Muscle of leg (tissue), 3 donors: ENCODE measurements at regions not wholly inside any gene's neighbourhood (a gene's known extent, or its start where the extent isn't known, plus 50 kb on each side); places are given as distances from the start of the nearest gene placed in this dataset.
"Not testable (repeated sequence)": the region's sequence is repeated elsewhere in the genome, so short reads cannot be mapped to it uniquely, and the experiment has no call there.

Experiments
- DNase-seq: peaks from one replicate; pipeline ENCODE4 v3.0.0; 2013
- H3K27ac ChIP-seq: one replicate; pipeline ENCODE4 v1.5.1; 2013; ENCODE audit warnings: mild to moderate bottlenecking, low read length, control low read depth
- H3K27me3 ChIP-seq: one replicate; pipeline ENCODE4 v1.6.1; 2013; ENCODE audit warnings: low read length; ENCODE audit not compliant: control insufficient read depth, insufficient read depth
- H3K36me3 ChIP-seq: one replicate; pipeline ENCODE4 v1.6.1; 2013; ENCODE audit warnings: low read length; ENCODE audit not compliant: control insufficient read depth, insufficient read depth
- H3K4me1 ChIP-seq: one replicate; pipeline ENCODE4 v1.6.1; 2013; ENCODE audit warnings: low read length; ENCODE audit not compliant: control insufficient read depth, insufficient read depth
- H3K4me3 ChIP-seq: one replicate; pipeline ENCODE4 v1.5.1; 2013; ENCODE audit warnings: low read length, control low read depth
- H3K9me3 ChIP-seq: replicated peaks from 2 replicates; pipeline ENCODE4 v1.6.1; 2013; ENCODE audit warnings: low read depth, low read length; ENCODE audit not compliant: control insufficient read depth
- WGBS: methylation state at CpG from one replicate; pipeline ENCODE4 v1.1.5; 2013; ENCODE audit warnings: missing lambda C conversion rate; ENCODE audit not compliant: insufficient coverage; 5-methylcytosine and 5-hydroxymethylcytosine counted together

DNA sequence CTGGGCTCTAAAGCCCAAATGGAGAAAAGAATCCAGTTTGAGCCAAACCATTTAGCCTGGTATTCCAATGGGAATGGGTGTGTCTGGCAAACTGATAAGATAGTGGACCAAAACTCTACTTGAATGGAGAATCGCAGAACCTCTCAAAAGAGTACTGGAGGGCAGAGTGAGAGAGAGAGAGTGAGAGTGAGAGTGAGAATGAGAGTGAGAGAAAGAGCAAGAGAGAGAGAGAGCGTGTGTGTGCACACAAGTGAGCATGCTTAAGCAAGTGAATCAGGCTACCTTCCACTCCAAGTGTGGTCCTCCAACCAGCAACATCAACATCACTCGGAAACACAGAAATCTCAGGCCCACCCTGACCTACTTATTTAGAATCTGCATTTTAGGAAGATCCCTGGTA is 58.8 kb downstream of the UQCRFS1 start:
- no peak for DNase-seq
- H3K9me3 ChIP-seq: peaks cover 3% of the 10 kb centered on the region
- H3K4me3 ChIP-seq: no peak overlapping the region
- H3K4me1 ChIP-seq: no peaks in the 10 kb centered on the region
- H3K36me3 ChIP-seq: no peaks in the 10 kb centered on the region
- H3K27me3 ChIP-seq: no peaks in the 10 kb centered on the region
- WGBS: 100% methylated on average over 1 of the region's 3 CpGs
- H3K27ac ChIP-seq: no peak overlapping the region

DNA sequence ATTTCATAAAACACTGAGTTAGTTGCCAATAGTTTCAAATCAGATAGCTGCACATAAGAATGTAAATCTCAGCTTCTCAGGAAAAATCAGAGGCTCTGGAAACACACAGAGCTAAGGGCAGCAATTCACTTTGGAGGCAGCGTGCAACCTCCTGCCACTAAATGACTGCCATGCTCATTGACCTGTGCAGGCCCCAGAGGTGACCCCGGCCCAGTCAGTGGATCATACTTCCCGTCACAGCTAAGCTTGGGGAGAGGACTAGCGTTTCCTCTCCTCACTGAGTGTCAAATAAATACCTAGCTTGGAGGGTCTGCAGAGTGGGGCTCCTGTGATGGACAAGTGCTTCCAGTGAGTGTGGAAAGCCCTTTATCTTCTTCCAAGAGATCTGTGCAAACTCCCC is 67.2 kb downstream of the UQCRFS1 start:
- Histone ChIP-seq H3K27ac (no peak overlapping the region), H3K36me3 (no peaks in the 10 kb centered on the region), H3K4me3 (no peak overlapping the region), H3K4me1 (no peaks in the 10 kb centered on the region), H3K9me3 (peaks cover 5% of the 10 kb centered on the region), H3K27me3 (no peaks in the 10 kb centered on the region)
- 29% methylated on average over 1 of the region's 4 CpGs for WGBS
- DNase-seq: no peak

DNA sequence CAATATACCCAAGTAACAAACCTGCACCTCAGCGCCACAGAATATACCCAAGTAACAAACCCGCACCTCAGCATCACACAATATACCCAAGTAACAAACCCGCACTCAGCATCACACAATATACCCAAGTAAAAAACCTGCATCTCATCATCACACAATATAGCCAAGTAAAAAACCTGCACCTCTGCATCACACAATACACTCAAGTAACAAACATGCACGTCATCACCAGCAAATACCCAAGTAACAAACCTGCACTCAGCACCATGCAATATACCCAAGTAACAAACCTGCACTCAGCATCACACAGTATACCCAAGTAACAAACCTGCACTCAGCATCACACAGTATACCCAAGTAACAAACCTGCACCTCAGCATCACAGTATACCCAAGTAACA is 69.8 kb downstream of the UQCRFS1 start:
- WGBS: 95% methylated on average over 4 of the region's 4 CpGs

DNA sequence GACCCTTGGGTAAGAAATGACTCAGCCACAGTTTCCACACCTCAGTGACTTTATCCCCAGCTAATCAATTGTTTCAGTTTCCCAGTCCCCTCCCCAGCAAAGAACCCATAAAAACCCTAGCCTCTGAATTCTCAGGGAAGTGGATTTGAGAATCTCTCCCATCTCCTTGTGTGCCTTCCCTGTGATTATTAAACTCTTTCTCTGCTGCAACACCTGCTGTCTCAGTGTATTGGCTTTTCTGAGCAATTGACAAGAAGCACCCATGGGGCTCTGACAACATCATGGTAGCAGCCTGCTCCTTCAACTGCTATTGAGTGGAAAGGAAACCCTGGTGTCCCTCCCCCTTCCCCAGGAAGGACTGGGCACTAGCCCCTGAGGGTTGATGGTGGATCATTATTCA is 73.7 kb downstream of the UQCRFS1 start:
- no peak for DNase-seq
- Histone ChIP-seq H3K27me3 (no peaks in the 10 kb centered on the region), H3K9me3 (peaks cover 25% of the 10 kb centered on the region), H3K36me3 (no peaks in the 10 kb centered on the region), H3K4me1 (no peaks in the 10 kb centered on the region), H3K27ac (no peak overlapping the region), H3K4me3 (no peak overlapping the region)

More for the DNA sequence above, 69.8 kb downstream of the UQCRFS1 start:
- Histone ChIP-seq H3K4me3 (no peak overlapping the region), H3K9me3 (peaks cover 25% of the 10 kb centered on the region), H3K27me3 (no peaks in the 10 kb centered on the region), H3K4me1 (no peaks in the 10 kb centered on the region), H3K27ac (no peak overlapping the region), H3K36me3 (no peaks in the 10 kb centered on the region)
- DNase-seq: no peak

DNA sequence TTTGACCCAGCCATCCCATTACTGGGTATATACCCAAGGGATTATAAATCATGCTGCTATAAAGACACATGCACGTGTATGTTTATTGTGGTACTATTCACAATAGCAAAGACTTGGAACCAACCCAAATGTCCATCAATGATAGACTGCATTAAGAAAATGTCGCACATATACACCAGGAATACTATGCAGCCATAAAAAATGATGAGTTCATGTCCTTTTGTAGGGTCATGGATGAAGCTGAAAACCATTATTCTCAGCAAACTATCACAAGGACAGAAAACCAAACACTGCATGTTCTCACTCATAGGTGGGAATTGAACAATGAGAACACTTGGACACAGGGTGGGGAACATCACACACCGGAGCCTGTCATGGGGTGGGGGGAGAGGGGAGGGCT is 74.7 kb downstream of the UQCRFS1 start:
- peaks cover 25% of the 10 kb centered on the region for H3K9me3 ChIP-seq
- WGBS: no CpG with 5 or more reads among the region's 3 CpGs

DNA sequence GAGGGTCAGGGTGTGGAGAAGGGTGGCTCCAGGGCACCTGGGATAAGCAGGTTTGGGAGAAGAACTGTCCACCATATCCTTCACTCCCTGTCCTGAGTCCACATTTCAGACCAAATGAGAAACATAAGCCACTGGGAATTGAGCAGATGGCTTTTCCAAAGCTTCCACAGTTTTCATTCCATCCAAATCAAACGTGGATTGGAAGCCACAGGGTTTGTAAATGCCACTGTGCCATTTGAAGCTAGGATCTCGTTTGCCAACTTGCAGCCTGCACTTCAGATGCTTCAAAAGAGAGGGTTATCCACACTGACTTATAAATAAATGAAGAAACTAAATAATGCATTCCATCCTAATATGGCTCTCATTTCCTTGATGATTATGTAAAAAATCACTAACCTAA is 81.5 kb downstream of the UQCRFS1 start:
- Histone ChIP-seq H3K9me3 (no peaks in the 10 kb centered on the region), H3K4me1 (no peaks in the 10 kb centered on the region), H3K36me3 (no peaks in the 10 kb centered on the region), H3K27ac (no peak overlapping the region), H3K4me3 (no peak overlapping the region), H3K27me3 (peaks cover 2% of the 10 kb centered on the region)
- WGBS: 33% methylated on average over 1 of the region's 2 CpGs
- no peak for DNase-seq

More for the DNA sequence above, 74.7 kb downstream of the UQCRFS1 start:
- not testable (repeated sequence) for H3K27me3 ChIP-seq, H3K4me3 ChIP-seq, H3K36me3 ChIP-seq, H3K4me1 ChIP-seq, H3K27ac ChIP-seq, DNase-seq

DNA sequence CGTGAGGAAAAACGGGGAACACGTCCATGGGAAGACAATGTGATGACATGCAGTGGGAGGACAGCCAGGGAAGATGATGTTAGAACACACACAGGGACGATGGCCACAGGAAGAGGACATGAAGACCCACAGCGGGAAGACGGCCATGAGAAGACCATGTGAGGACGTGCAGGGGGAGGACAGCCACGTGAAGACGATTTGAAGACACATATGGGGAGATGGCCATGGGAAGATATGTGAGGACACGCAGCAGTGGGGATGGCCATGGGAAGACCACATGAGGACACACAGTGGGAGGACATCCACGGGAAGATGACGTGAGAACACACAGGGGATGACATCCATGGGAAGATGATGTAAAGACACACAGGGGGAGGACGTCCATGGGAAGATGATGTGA is 83.8 kb downstream of the UQCRFS1 start:
- Histone ChIP-seq H3K9me3 (no peaks in the 10 kb centered on the region), H3K36me3 (no peaks in the 10 kb centered on the region), H3K4me3 (no peak overlapping the region), H3K4me1 (no peaks in the 10 kb centered on the region), H3K27me3 (peaks cover 2% of the 10 kb centered on the region), H3K27ac (no peak overlapping the region)
- DNase-seq: no peak
- WGBS: 86% methylated on average over 13 of the region's 13 CpGs

DNA sequence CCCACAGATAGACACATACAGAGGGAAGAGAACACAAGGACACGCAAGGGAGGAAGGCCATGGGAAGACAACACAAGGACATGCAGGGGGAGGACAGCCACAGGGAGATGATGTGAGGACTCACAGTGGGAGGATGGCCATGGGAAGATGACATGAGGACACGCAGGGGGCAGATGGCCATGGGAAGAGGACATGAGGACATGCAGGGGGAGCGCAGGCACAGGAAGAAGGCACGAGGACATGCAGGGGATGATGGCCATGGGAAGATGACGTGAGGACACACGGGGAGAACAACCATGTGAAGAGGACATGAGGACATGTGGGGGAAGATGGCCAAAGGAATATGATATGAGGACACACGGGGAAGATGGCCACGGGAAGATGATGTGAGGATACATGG is 84.7 kb downstream of the UQCRFS1 start:
- whole genome bisulfite sequencing: 92% methylated on average over 8 of the region's 8 CpGs
- no peaks in the 10 kb centered on the region for H3K9me3 ChIP-seq
- H3K27me3 ChIP-seq: peaks cover 2% of the 10 kb centered on the region
- H3K27ac ChIP-seq: no peak overlapping the region
- no peak overlapping the region for H3K4me3 ChIP-seq
- no peaks in the 10 kb centered on the region for H3K36me3 ChIP-seq
- H3K4me1 ChIP-seq: no peaks in the 10 kb centered on the region
- no peak for DNase-seq

DNA sequence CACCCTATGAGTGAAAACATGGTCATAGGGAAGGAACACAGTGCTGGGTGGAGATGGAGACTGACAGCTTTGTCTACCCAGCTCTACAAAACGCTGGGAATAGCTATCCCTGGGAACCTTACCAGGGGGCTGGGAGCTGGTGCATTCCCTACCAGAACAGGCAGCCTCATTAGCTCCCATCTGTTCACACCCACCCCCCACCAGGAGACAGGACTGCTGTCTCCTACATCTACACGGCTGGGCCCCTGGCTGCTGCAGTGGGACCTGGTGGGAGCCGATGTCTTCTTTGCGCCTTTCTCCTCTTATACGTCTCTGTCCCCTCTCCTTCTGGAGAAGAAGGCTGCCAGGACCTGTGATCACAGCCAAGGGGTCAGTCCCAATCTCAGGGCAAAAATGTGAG is 90.8 kb downstream of the UQCRFS1 start:
- no peaks in the 10 kb centered on the region for H3K9me3 ChIP-seq
- no peaks in the 10 kb centered on the region for H3K4me1 ChIP-seq
- H3K36me3 ChIP-seq: no peaks in the 10 kb centered on the region
- no peak overlapping the region for H3K27ac ChIP-seq
- WGBS: 45% methylated on average over 2 of the region's 5 CpGs
- H3K4me3 ChIP-seq: no peak overlapping the region
- DNase-seq: no peak
- peaks cover 4% of the 10 kb centered on the region for H3K27me3 ChIP-seq

DNA sequence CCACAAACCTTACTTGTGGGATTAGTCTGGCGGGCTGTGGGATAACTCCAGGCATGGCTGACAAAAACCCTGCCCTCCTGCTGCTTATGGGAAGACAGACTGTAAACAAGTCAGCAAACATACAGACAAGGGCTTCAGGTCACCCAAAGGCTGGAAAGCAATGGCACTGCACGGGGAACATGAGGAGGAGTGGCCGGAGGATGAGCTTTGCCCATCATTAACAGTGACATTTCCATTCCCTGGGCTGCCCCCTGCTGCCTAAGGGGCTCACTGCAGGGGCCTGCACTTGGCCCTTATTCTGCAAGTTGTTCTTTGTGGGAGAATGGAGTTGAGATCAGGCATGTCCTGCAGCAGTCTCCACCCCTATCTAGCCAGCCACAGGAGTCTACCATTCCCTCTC is 91.3 kb downstream of the UQCRFS1 start:
- Histone ChIP-seq H3K4me3 (no peak overlapping the region), H3K27me3 (peaks cover 4% of the 10 kb centered on the region), H3K9me3 (no peaks in the 10 kb centered on the region), H3K36me3 (no peaks in the 10 kb centered on the region), H3K27ac (no peak overlapping the region), H3K4me1 (no peaks in the 10 kb centered on the region)
- no peak for DNase-seq
- 86% methylated on average over 1 of the region's 3 CpGs for WGBS

DNA sequence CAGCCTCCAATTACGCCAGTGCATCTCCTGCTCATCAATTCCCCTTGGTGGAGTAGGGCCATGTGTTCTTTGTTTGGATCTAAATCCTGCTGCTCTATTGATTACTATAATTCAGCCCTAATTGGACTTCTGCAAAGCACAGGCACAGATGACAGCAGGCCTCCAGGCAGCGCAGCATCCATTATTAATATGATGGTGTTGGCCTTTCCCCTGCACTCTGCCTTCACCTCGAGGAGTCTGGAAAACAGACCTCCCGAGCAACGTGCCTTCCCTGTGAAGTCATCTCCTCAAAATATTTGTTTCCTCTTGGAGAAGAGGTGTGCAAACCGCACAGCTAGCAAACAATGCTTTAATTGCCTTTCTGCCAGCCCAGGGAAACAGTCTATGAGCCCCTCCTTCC is 92.5 kb downstream of the UQCRFS1 start:
- no peaks in the 10 kb centered on the region for H3K36me3 ChIP-seq
- H3K4me3 ChIP-seq: no peak overlapping the region
- no peaks in the 10 kb centered on the region for H3K9me3 ChIP-seq
- 35% methylated on average over 5 of the region's 6 CpGs for WGBS
- no peak overlapping the region for H3K27ac ChIP-seq
- H3K27me3 ChIP-seq: peaks cover 2% of the 10 kb centered on the region
- no peaks in the 10 kb centered on the region for H3K4me1 ChIP-seq
- no peak for DNase-seq
